Hypothalamus (tissue), 51 donors: ENCODE measurements at regions not wholly inside any gene's neighbourhood (a gene's known extent, or its start where the extent isn't known, plus 50 kb on each side); places are given as distances from the start of the nearest gene placed in this dataset.

Source experiments
- DNase-seq, 51 donors: peaks; one replicate each; lab custom pipeline; 2025; lab: John Stamatoyannopoulos, UW

DNA sequence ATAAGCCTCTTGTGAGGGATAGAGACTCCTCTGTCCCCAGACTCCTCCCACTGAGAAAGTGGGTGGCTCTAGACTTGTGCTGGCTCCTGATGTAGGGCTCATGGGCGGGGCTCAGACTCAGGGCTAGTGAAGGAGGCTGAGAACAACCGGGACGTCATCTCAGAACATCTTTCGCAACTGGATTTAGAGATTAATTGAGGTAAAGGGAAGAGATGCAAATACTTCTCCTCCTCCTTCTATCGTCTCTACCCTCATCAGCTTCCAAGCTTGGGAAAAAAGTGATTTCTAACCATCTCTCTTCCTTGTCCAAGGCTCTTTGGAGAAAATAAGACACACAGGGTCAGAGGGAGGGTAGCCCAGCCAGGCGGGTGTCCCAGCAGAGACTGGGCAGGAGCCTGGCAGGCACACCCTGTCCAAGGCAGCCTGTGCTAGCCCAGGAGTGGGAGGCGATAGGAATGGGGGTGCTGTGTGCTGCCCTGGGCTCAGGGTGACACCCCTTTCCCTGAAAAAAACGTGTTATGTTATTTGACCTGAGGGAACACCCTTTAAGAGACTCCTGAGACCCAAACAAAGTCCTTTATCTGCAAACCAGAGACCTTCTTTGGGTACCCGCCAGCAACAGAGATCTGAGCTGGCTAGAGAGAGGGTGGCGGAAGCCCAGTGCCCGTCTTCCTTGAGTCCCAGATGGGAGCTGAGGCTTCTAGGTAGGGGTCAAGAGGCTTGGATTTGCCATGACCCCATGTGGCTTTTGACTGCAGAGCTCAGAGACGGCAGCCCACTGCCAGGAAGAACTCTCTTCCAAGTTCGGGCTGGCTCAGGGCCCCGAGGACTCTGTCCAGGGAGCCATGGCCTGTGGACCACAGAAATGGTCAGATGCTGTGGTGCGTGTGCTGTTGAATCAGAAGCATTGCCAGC, 160.9 kb downstream of the ADAMTS15 start:
- DNase-seq, result peak in 13 of 51 donors; percentile 4 to 37 (median 11)

GRCh38 chr11:130611791-130612251, 163.4 kb downstream of the ADAMTS15 start:
- no peak for DNase-seq

- DNase-seq, result no peak
Measured at GRCh38 chr11:130612291-130612851, 163.9 kb downstream of the ADAMTS15 start.

DNA sequence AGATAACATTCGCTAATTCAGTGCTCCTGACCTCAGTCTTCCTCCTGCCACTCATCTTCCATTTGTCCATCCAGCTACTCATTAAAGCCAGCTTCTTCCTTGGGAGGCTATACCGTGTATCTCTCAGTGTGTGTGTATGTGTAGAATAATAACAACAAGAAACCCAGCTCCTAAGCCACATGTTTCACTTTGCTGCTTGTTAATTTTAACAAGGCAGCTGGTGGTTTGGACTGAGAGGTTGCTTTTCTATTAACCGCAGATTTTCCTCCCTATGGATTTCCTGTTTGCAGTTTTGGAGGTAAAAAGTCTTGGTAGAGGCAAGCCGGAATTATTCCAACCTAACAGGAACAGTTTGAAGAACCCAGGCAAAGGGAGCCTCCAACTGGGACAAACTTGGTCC, 165.0 kb downstream of the ADAMTS15 start:
- no peak for DNase-seq

DNA sequence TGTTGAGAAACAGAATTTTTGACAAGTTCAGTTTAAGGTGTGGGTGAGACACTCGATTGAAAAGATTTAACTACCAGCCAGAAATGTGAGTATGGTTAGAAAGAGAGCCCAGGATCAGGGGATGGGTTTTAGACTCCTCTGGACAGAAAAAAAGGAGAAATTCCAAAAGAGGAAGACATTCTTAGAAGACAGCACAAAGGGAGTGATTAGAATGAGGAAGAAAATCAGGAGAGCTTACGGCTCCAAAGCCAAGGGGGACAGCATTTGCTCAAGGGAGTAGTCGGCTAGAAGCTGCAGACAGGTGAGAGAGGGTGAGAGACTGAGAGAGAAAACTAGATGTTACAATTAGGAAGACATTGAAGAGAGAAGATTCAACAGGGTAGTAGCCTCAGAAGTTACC, 166.1 kb downstream of the ADAMTS15 start:
- DNase-seq, result no peak

DNA sequence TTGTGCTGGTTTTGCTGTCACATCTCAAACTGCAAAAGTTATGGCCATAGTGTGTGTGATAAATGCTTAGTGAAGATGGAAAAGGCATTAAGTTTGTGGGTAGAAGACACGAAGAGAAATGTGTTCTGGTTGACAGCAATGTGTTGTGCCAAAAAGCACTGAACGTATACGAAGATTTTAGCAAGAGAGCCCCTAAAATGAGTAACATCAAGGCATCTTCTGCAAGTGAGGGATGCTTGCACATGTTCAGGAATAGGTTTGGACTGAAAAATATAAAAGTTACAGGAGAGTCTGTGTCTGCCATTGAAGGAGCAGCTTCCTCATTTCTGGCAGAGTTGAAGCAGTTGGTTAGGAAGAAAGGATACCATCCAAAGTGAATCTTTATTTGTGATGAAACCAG, 167.1 kb downstream of the ADAMTS15 start:
- DNase-seq, result no peak

GRCh38 chr11:130616573-130616972, 168.1 kb downstream of the ADAMTS15 start:
- DNase-seq, result no peak

- DNase-seq, result no peak
Measured at GRCh38 chr11:130617001-130617400, 168.6 kb downstream of the ADAMTS15 start.

- DNase-seq, result no peak
Measured at GRCh38 chr11:130620548-130620947, 172.1 kb downstream of the ADAMTS15 start.

GRCh38 chr11:130622141-130622542, 173.7 kb downstream of the ADAMTS15 start:
- no peak for DNase-seq

DNA sequence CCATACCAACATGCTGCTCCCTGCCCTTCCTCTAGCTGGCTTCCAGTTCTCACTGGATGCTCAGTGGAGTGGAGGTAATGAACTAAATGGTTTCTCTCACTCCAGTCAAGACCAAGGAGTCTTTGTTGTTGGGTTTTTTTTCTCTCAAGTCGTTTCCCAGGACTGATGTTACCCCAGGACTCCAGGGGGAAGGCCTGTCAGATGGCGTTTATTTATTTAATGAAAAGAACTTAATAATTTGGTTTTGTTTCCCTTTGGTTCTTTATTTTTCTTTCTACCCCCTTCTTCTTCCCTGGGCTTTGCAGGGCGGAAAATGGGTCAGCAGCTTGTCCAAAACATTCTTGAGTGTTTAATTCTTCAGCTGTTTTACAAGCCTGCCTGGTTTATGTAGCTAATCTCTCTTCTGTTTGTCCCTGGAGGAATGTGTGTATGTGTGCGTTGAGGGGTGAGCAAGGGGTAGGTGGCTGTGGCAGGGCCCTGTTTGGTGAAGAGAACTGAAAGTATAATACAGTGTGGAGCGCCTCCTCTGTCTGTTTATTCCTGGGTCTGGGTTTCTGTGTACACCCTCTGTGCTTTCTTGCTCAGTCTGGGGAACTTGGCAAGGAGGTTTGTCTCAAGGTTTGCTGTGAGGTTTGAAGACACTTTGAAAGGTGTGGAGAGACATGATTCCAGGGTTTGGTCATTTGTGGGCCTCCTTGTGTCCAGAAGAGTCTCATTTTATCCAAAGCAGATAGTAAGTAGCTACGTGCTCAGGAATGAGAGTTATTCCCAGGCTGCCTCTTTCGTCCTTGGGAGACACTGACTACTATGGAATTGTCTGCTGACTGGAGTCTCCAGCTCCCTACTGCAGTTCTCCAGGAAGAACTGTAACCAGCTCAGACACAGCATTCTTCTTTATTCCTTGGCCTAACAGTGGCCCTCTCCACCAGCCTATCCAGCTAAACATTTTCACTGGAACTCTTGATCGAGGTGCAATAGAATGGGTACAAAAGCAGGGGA, 175.5 kb downstream of the ADAMTS15 start:
- DNase-seq, result no peak

DNA sequence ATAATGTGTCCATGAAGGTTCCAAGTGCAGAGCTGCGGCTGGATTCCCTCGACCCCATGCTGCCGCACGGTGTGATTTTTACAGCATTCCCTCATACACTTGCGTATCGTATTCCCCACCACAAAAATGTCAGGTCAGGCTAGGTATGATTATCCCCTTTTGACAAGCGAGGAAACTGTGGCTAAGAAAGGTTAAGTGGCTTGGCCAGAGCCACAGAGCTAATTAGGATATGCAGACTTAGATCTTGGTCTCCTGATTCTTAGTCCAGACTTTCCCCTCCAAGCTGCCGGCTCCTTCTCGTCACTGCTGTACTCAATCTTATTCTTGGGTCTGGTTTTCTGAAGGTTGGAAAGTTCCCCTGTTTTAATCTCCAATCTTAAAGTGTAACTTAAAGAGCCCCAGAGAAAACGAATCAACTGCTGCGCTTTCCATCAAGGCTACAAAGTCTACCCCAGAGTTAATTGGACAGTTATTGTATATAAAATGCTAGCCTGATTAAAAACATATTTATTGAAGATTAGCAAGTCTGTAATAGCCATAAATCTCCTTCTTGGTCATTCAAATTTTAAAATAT, 176.6 kb downstream of the ADAMTS15 start:
- DNase-seq, result no peak

DNA sequence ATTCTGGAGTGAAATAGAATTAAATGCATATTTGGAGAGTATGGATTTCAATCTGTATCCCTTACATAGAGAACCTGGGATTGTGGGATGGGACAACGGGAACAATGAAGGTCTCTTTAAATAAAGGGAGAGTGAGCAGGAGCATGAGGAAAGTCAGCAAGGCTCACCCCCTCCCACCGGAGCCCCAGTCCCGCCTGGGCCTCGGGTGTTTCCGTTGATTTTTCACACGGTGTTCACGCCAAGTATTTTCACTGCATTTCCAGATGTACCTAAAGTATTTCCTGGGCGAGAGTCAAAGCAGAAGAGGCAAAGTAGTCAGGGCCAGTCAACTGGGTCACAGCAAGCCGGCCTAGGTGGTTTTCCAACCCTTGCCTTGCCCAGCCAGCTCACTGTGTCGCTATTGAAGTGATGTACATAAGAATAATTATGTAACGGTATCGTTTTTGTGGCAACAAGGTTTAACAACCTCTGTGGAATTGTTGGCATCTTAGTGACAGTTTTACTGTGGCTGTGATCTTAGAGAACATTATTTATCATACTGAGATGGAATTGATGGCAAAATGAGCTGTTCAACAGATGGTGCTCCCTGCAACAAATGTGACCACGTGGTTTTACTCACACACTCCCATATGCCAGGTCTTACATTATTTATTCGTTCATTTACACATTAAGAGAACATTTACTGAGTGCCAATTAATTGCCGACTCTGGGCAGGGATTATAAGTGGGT, 177.3 kb downstream of the ADAMTS15 start:
- no peak for DNase-seq

DNA sequence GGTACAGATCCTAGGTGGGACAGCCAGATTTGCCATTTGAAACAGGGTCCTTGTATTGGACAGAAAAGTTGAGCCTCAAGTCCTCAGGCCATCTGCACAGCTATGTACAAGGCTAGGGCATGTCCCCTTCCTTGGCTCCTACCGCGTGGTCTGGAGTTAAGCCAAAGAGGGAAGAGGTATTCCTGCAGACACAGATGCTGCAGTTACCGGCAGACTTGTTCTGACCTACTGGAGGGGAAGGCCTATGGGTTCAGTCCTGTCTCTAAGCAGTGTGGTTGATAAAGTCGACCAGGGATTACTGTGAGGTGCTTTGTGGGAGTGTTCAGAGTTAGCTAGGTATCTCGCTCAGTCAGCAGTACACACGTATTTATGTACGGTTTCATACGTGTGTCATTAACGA, 180.6 kb downstream of the ADAMTS15 start:
- DNase-seq, result no peak

DNA sequence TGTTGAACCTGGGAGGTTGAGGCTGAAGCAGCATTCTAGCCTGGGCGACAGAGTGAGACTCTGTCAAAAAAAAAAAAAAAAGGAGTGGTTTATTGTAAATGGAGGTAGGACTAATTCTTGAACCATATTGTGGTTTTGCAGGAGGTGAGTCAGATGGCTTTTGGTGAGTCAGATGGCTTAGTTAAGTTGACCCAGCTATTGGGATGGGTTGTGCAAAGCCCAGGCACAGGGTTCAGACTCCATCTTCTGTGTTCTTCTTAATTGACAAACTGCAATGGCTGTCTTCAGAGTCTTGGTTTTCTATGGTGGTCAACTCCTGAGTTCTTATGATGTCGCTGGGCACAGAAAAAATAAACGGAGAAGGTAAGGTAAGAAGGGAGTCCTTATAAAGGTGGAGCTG, 182.7 kb downstream of the ADAMTS15 start:
- DNase-seq, result no peak

DNA sequence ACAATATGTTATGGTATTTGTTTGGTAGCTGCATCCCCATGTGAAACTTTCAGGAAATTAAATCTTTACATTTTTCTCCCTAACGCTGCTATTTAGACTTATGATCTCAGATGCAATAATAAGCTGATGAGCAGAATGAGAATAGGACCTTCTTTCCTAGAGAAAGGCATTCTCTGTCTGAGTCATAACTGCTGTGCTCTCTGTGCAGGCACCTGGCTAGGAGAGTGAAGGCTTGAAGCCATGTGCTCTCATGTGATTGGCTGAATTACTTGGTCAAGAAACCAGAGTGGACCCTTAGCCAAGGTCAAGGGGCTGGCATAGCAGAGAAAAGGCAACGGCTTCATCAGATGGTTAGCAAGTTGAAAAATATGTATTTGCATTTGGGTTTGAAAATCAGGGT, 185.0 kb downstream of the ADAMTS15 start:
- no peak for DNase-seq

DNA sequence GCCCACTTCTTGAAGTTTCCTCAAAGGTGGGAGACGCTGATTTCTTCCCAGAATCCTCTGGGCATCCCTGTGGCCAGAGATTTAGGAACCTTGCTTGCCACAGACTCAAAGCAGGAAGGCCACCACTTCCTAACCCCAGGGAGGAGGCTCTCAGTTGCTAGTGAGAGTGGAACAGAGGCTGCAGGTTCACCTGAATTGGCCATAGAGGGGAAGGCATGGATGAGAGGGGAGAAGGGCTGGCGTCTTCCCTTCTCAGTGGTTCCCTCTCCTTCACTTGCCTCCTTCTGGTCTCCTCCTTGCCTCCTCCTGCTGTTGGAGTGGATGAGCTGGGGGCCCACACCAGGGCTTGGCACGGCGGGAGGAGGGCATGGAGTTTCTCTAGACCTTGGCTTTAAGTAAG, 185.7 kb downstream of the ADAMTS15 start:
- no peak for DNase-seq

DNA sequence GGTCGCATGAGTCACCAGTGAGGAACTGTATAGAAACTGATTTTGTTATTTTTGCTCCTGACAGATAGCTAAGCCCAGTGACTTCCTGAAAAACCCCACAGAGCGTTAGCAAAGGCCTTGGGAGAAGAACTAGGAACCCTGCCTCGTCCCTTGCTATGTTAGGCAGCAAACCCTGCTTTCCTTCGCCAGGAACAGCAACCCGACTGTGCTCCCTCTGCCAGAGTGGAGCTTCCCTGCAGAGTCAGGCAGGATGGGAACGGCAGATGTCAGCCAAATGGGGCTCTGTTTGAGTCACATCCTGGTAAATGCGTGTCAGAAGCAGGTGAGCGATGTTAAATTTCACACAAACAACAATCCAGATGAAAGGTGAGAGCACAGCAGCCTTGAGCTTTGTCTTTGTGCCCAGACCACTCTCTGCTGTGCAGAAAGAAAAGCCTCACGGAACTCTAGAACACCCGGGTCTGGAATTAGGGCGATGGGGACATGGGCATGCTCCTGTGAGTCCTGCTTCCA, 186.6 kb downstream of the ADAMTS15 start:
- peak in 1 of 51 donors; percentile 6 for DNase-seq

DNA sequence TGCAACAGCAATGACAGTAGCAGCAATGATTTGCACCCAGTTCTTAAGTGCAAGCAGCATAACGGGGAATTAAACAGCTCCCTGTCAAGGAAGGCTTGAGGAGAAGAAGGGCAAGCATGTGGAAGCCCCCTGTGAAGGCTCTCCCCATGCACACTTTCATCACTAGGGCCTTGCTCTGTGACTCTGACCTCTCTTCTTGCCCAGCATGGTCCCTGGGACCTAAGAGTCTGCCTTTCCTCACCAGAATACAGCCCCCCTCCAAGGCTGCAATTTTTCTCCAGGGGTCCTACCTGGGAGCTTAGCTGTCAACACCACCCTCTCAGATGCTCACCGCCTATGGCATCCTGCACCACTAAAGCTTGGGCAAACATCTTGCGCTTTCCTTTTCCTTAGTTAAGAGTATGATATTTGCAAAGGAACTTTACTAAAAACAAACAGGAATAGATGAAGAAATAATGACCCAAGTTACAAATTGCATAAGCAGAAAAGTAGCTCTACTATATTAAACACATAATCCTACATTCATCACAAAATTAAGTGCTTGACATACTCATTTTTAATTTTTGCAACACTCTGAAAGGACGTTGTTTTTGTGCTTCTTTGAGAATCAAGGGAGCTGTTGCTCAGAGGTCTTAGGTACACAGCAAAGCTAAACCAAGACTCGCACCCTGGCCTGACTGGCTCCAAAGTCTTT, 187.6 kb downstream of the ADAMTS15 start:
- no peak for DNase-seq
